ENCODE measurements at regions not wholly inside any gene's neighbourhood (a gene's known extent, or its start where the extent isn't known, plus 50 kb on each side); places are given as distances from the start of the nearest gene placed in this dataset.
"Not testable (repeated sequence)": the region's sequence is repeated elsewhere in the genome, so short reads cannot be mapped to it uniquely, and the experiment has no call there.

- no peak for DNase-seq (ENCODE audit: low spot score)
Measured at GRCh38 chr11:70549386-70549785, 151.1 kb downstream of the CTTN start.

- DNase-seq (ENCODE audit: low spot score) = no peak
Measured at GRCh38 chr11:70549796-70550195, 151.5 kb downstream of the CTTN start.

GRCh38 chr11:70550456-70551195 is 152.3 kb downstream of the CTTN start:
- no peak for DNase-seq (ENCODE audit: low spot score)

GRCh38 chr11:70551351-70552166 is 153.2 kb downstream of the CTTN start:
- DNase-seq (ENCODE audit: low spot score) = no peak

GRCh38 chr11:70552167-70553150 is 154.1 kb downstream of the CTTN start:
- no peak for DNase-seq (ENCODE audit: low spot score)

- DNase-seq (ENCODE audit: low spot score) = no peak
Measured at GRCh38 chr11:70555078-70555477, 156.7 kb downstream of the CTTN start.

GRCh38 chr11:70556884-70557741 is 158.8 kb downstream of the CTTN start:
- peak; percentile 45 for DNase-seq (ENCODE audit: low spot score)

- no peak for DNase-seq (ENCODE audit: low spot score)
Measured at GRCh38 chr11:70557742-70558485, 159.6 kb downstream of the CTTN start.

GRCh38 chr11:70558681-70559080 is 160.4 kb downstream of the CTTN start:
- no peak for DNase-seq (ENCODE audit: low spot score)

- DNase-seq (ENCODE audit: low spot score) = no peak
Measured at GRCh38 chr11:70559516-70559915, 161.2 kb downstream of the CTTN start.

- not testable (repeated sequence) for DNase-seq (ENCODE audit: low spot score)
Measured at GRCh38 chr11:70560621-70561020, 162.3 kb downstream of the CTTN start.

- DNase-seq (ENCODE audit: low spot score) = no peak
Measured at GRCh38 chr11:70566768-70567530, 168.6 kb downstream of the CTTN start.

- no peak for DNase-seq (ENCODE audit: low spot score)
Measured at GRCh38 chr11:70567680-70568034, 169.3 kb downstream of the CTTN start.

GRCh38 chr11:70568035-70568813 is 169.9 kb downstream of the CTTN start:
- peak; percentile 91 for DNase-seq (ENCODE audit: low spot score)

- no peak for DNase-seq (ENCODE audit: low spot score)
Measured at GRCh38 chr11:70568814-70569617, 170.7 kb downstream of the CTTN start.

GRCh38 chr11:70569618-70569890 is 171.2 kb downstream of the CTTN start:
- no peak for DNase-seq (ENCODE audit: low spot score)

- DNase-seq (ENCODE audit: low spot score) = no peak
Measured at GRCh38 chr11:70569996-70570692, 171.8 kb downstream of the CTTN start.

Data from AG20443 (cell line).